IMR-90 (cell line): ENCODE measurements at regions not wholly inside any gene's neighbourhood (a gene's known extent, or its start where the extent isn't known, plus 50 kb on each side); places are given as distances from the start of the nearest gene placed in this dataset.

Experiments used
- ATAC-seq: fragments of 200-7000 bp; cut with Tn5 transposase; 2 replicates; pipeline ENCODE4 v1.9.1; 2020; ENCODE audit warnings: low read depth, mild to moderate bottlenecking, moderate library complexity
- BruUV-seq: library from RNA; stranded (reverse); fragments of 400-500 nt; replicated peaks from 2 replicates; lab custom pipeline; 2021; lab: Mats Ljungman, UMichigan
- CTCF ChIA-PET: fragments of 300-600 bp; formaldehyde crosslinking; extraction: SDS; loops from one replicate; lab custom pipeline; 2021; ENCODE audit warnings: antibody characterized with exemption; lab: Yijun Ruan, JAX
- POLR2A ChIA-PET: fragments of 300-600 bp; sonication (Branson Sonifier 250); formaldehyde crosslinking; loops from one replicate; lab custom pipeline; 2022; ENCODE audit warnings: antibody characterized with exemption; ENCODE audit not compliant: unreplicated experiment; lab: Charles Lee
- DNase-seq: peaks from one replicate; pipeline ENCODE4 v3.0.0; 2013
- H2AFZ ChIP-seq: replicated peaks from 2 replicates; pipeline ENCODE3; 2013; ENCODE audit warnings: low read length, mild to moderate bottlenecking; ENCODE audit not compliant: poor library complexity
- H2AK5ac ChIP-seq: 2 replicates; pipeline ENCODE4 v1.6.1; 2013; ENCODE audit warnings: low read depth, low read length, inconsistent platforms
- H2AK9ac ChIP-seq: replicated peaks from 2 replicates; pipeline ENCODE3; 2013; ENCODE audit warnings: mild to moderate bottlenecking, low read depth, low read length, moderate library complexity; ENCODE audit not compliant: poor library complexity
- H2BK120ac ChIP-seq: 2 replicates; pipeline ENCODE4 v1.6.1; 2013; ENCODE audit warnings: low read depth, low read length, inconsistent platforms
- H2BK15ac ChIP-seq: 3 replicates; pipeline ENCODE4 v1.6.1; 2013; ENCODE audit warnings: low read depth, low read length, inconsistent platforms
- H2BK20ac ChIP-seq: 2 replicates; pipeline ENCODE4 v1.6.1; 2013; ENCODE audit warnings: low read depth, mild to moderate bottlenecking, inconsistent platforms, low read length, moderate library complexity
- H2BK5ac ChIP-seq: 2 replicates; pipeline ENCODE4 v1.6.1; 2013; ENCODE audit warnings: mild to moderate bottlenecking, low read depth, low read length, inconsistent platforms; ENCODE audit not compliant: poor library complexity, severe bottlenecking
- H3K14ac ChIP-seq: replicated peaks from 2 replicates; pipeline ENCODE4 v1.6.1; 2013; ENCODE audit warnings: low read depth, low read length, inconsistent platforms
- H3K18ac ChIP-seq: 2 replicates; pipeline ENCODE4 v1.6.1; 2013; ENCODE audit warnings: low read depth, low read length, control low read depth
- H3K23ac ChIP-seq: 2 replicates; pipeline ENCODE4 v1.6.1; 2013; ENCODE audit warnings: low read depth, low read length, inconsistent platforms
- H3K27ac ChIP-seq: 2 replicates; pipeline ENCODE4 v1.5.1; 2013; ENCODE audit warnings: mild to moderate bottlenecking, control low read depth, low read length; ENCODE audit not compliant: insufficient read depth
- H3K27me3 ChIP-seq: 2 replicates; pipeline ENCODE4 v1.6.1; 2013; ENCODE audit warnings: low read length; ENCODE audit not compliant: control insufficient read depth, insufficient read depth
- H3K36me3 ChIP-seq: 2 replicates; pipeline ENCODE4 v1.6.1; 2013; ENCODE audit warnings: low read length, mixed read lengths; ENCODE audit not compliant: control insufficient read depth, insufficient read depth
- H3K4ac ChIP-seq: 2 replicates; pipeline ENCODE4 v1.6.1; 2013; ENCODE audit warnings: low read depth, low read length, inconsistent platforms
- H3K4me1 ChIP-seq: 2 replicates; pipeline ENCODE4 v1.6.1; 2013; ENCODE audit warnings: low read length, mixed read lengths; ENCODE audit not compliant: control insufficient read depth, insufficient read depth
- H3K4me2 ChIP-seq: 2 replicates; pipeline ENCODE4 v1.6.1; 2013; ENCODE audit warnings: low read depth, mild to moderate bottlenecking, control low read depth, low read length, moderate library complexity
- H3K4me3 ChIP-seq: 2 replicates; pipeline ENCODE4 v1.5.1; 2013; ENCODE audit warnings: low read depth, mild to moderate bottlenecking, control low read depth, low read length, moderate library complexity; ENCODE audit not compliant: insufficient read depth
- H3K56ac ChIP-seq: 2 replicates; pipeline ENCODE4 v1.6.1; 2013; ENCODE audit warnings: low read length, inconsistent platforms; ENCODE audit not compliant: insufficient read depth; ENCODE audit errors: extremely low read depth
- H3K79me1 ChIP-seq, 2 experiments: 2 replicates each; pipeline ENCODE4 v1.6.1; 2013; ENCODE audit warnings: low read length in 2 of 2, inconsistent platforms in 1 of 2, low read depth in 1 of 2
- H3K9ac ChIP-seq: 2 replicates; pipeline ENCODE4 v1.6.1; 2013; ENCODE audit warnings: low read depth, low read length, control low read depth
- H3K9me1 ChIP-seq: 2 replicates; pipeline ENCODE4 v1.6.1; 2013; ENCODE audit warnings: low read length, inconsistent platforms; ENCODE audit not compliant: insufficient read depth
- H3K9me3 ChIP-seq: 2 replicates; pipeline ENCODE4 v1.6.1; 2013; ENCODE audit warnings: low read length; ENCODE audit not compliant: control insufficient read depth, insufficient read depth
- H4K20me1 ChIP-seq: 2 replicates; pipeline ENCODE4 v1.6.1; 2013; ENCODE audit warnings: low read length, inconsistent platforms; ENCODE audit not compliant: insufficient read depth
- H4K5ac ChIP-seq: 2 replicates; pipeline ENCODE4 v1.6.1; 2013; ENCODE audit warnings: mild to moderate bottlenecking, low read depth, low read length, control low read depth
- H4K8ac ChIP-seq, 2 experiments: 2 replicates each; pipeline ENCODE4 v1.6.1; 2013; ENCODE audit warnings: low read depth in 2 of 2, low read length in 2 of 2, control low read depth in 1 of 2, inconsistent platforms in 1 of 2
- H4K91ac ChIP-seq: 2 replicates; pipeline ENCODE4 v1.6.1; 2013; ENCODE audit warnings: low read depth, low read length, inconsistent platforms; ENCODE audit not compliant: insufficient read depth
- BHLHE40 ChIP-seq: fragments of 150-350 bp; IDR thresholded peaks from 2 replicates; pipeline ENCODE4 v1.6.1; 2016; ENCODE audit warnings: mild to moderate bottlenecking, low read depth, low read length
- CEBPB ChIP-seq: IDR thresholded peaks from 2 replicates; pipeline ENCODE4 v1.6.1; 2012; ENCODE audit warnings: low read depth, low read length, improper control_type of control experiment
- CHD1 ChIP-seq: IDR thresholded peaks from 2 replicates; pipeline ENCODE4 v1.6.1; 2012; ENCODE audit warnings: low read depth, low read length, improper control_type of control experiment
- CTCF ChIP-seq: conservative IDR thresholded peaks from 2 replicates; pipeline ENCODE4 v1.5.1; 2012; ENCODE audit warnings: mild to moderate bottlenecking, low read depth, low read length, improper control_type of control experiment
- MXI1 ChIP-seq: IDR thresholded peaks from 2 replicates; pipeline ENCODE4 v1.6.1; 2012; ENCODE audit warnings: low read depth, mild to moderate bottlenecking, low read length, moderate library complexity, borderline replicate concordance
- NFE2L2 ChIP-seq: fragments of 150-350 bp; IDR thresholded peaks from 2 replicates; pipeline ENCODE4 v1.6.1; 2016; ENCODE audit warnings: low read depth, mild to moderate bottlenecking, low read length
- RAD21 ChIP-seq: IDR thresholded peaks from 2 replicates; pipeline ENCODE4 v1.6.1; 2012; ENCODE audit warnings: low read length, improper control_type of control experiment
- RFX5 ChIP-seq: IDR thresholded peaks from 2 replicates; pipeline ENCODE4 v1.8.0; 2012; ENCODE audit warnings: low read depth, mild to moderate bottlenecking, low read length, moderate library complexity
- WGBS, 2 experiments: methylation state at CpG; one replicate each; pipeline versions ENCODE4 v1.1.5 to v1.1.7; 2013; ENCODE audit warnings: missing lambda C conversion rate in 2 of 2; ENCODE audit not compliant: insufficient read length in 1 of 2; ENCODE audit errors: extremely low coverage in 2 of 2; 5-methylcytosine and 5-hydroxymethylcytosine counted together
- dilution Hi-C: fragments of 300-500 bp; cut with HindIII; formaldehyde crosslinking; loops from one replicate; pipeline ENCODE4 v1.14.3; 2018; ENCODE audit warnings: low sequenced_read_pairs; ENCODE audit not compliant: unreplicated experiment
- in situ Hi-C: fragments of 300-500 bp; cut with MboI; formaldehyde crosslinking; loops from 3 replicates; pipeline ENCODE4 v1.14.3; 2019; ENCODE audit warnings: low sequenced_read_pairs, inconsistent platforms, mixed read lengths
- intact Hi-C: fragments of 100-400 bp; cut with micrococcal nuclease; formaldehyde crosslinking; loops from 2 replicates; pipeline ENCODE4 v1.10.0; 2022

GRCh38 chr4:170391066-170391740, 301.4 kb upstream of the AADAT start:
- H3K9me3 ChIP-seq, result peaks cover 7% of the 10 kb centered on the region
- no peaks in the 10 kb centered on the region for H3K79me1 ChIP-seq
- no peak overlapping the region for H2BK120ac ChIP-seq
- H3K56ac ChIP-seq, result no peak overlapping the region
- WGBS, 2 experiments, result no CpG with 5 or more reads among the region's 4 CpGs
- in situ Hi-C loops (no loop called here), intact Hi-C loops (no loop called here), dilution Hi-C loops (no loop called here)
- H2BK5ac ChIP-seq, result peak overlapping the region; percentile 36
- no peak overlapping the region for H3K14ac ChIP-seq
- H2AK5ac ChIP-seq, result no peak overlapping the region
- no peak overlapping the region for H2BK15ac ChIP-seq
- ATAC-seq, result peak; percentile 32
- no peak overlapping the region for H3K18ac ChIP-seq
- H3K27ac ChIP-seq, result no peak overlapping the region
- no peak overlapping the region for H2AFZ ChIP-seq
- ChIA-PET CTCF (no interaction called here), POLR2A (no interaction called here)
- no peak overlapping the region for H3K4me2 ChIP-seq
- no peak overlapping the region for H3K4ac ChIP-seq
- H3K36me3 ChIP-seq, result no peaks in the 10 kb centered on the region
- H4K20me1 ChIP-seq, result no peaks in the 10 kb centered on the region
- no peak overlapping the region for H4K8ac ChIP-seq
- DNase-seq, result peak; percentile 65
- no peak overlapping the region for H4K5ac ChIP-seq
- TF ChIP-seq CEBPB (no peak), MXI1 (no peak), BHLHE40 (no peak), NFE2L2 (no peak), RAD21 (no peak), CHD1 (no peak), RFX5 (no peak), CTCF (no peak)
- H3K9me1 ChIP-seq, result no peaks in the 10 kb centered on the region
- no peaks in the 10 kb centered on the region for H3K4me1 ChIP-seq
- no peak overlapping the region for H3K4me3 ChIP-seq
- H4K91ac ChIP-seq, result no peak overlapping the region
- H3K9ac ChIP-seq, result no peak overlapping the region
- no peaks in the 10 kb centered on the region for H3K27me3 ChIP-seq
- H3K23ac ChIP-seq, result no peak overlapping the region
- H2AK9ac ChIP-seq, result no peak overlapping the region
- H2BK20ac ChIP-seq, result no peak overlapping the region
- BruUV-seq, result no TSS peak
